Hepatocyte (in vitro differentiated cells): ENCODE measurements at regions not wholly inside any gene's neighbourhood (a gene's known extent, or its start where the extent isn't known, plus 50 kb on each side); places are given as distances from the start of the nearest gene placed in this dataset.

Source experiments
- CTCF ChIP-seq: fragments of 200-600 bp; sonication (generic); IDR thresholded peaks from 2 replicates; pipeline ENCODE4 v1.5.1; 2016; ENCODE audit warnings: antibody characterized with exemption, mild to moderate bottlenecking; ENCODE audit not compliant: poor library complexity
- EZH2 ChIP-seq: fragments of 200-600 bp; sonication (generic); IDR thresholded peaks from 2 replicates; pipeline ENCODE4 v1.6.1; 2016; ENCODE audit warnings: antibody characterized with exemption, mild to moderate bottlenecking, borderline replicate concordance
- EZH2phosphoT487 ChIP-seq: fragments of 200-600 bp; sonication (generic); IDR thresholded peaks from one replicate; pipeline ENCODE4 v1.6.1; 2018; ENCODE audit warnings: antibody characterized with exemption, mild to moderate bottlenecking, low read depth, moderate library complexity; ENCODE audit not compliant: unreplicated experiment, severe bottlenecking

DNA sequence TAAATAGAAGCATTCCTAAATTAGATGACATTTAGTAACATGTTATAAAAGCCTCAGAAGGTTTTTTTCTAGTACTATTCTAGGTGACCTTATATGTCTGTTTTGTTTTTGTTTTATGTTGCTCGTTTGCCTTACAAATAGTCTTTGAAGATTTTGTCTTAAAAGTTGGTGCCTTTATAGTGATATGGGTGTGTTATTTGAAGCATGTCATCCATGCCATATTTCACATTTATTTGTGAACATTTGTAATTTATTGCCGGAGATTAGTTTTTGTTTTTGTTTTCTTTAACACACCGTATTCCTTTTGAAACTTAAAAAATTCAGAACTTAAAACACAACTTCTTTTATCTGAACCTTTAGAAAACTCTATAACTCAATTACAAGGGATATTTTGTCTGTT, 422.8 kb upstream of the PCDH9 start:
- TF ChIP-seq EZH2 (no peak), CTCF (no peak), EZH2phosphoT487 (no peak)
